Heart left ventricle (tissue), 16 donors: ENCODE measurements at regions not wholly inside any gene's neighbourhood (a gene's known extent, or its start where the extent isn't known, plus 50 kb on each side); places are given as distances from the start of the nearest gene placed in this dataset.

Experiments
- ATAC-seq, 4 donors: fragments of 200-7000 bp; cut with Tn5 transposase; one replicate each; pipeline ENCODE4 v1.9.1; 2020 to 2022; ENCODE audit warnings: moderate library complexity in 4 of 4, mild to moderate bottlenecking in 3 of 4, moderate number of reproducible peaks in 1 of 4
- DNase-seq, 5 donors: peaks; one replicate each; pipeline ENCODE4 v3.0.0-alpha.2; 2020
- H3K27ac ChIP-seq, 12 donors: fragments of 200-600 bp; sonication (generic) in 4 of 12; one replicate each; pipeline versions ENCODE4 v1.5.0 to v1.8.0; 2016 to 2022; ENCODE audit warnings: mild to moderate bottlenecking in 2 of 12
- H3K27me3 ChIP-seq, 9 donors: fragments of 200-600 bp; sonication (generic) in 2 of 9; one replicate each; pipeline versions ENCODE4 v1.5.1 to v1.8.0; 2016 to 2022; ENCODE audit warnings: mild to moderate bottlenecking in 3 of 9
- H3K36me3 ChIP-seq, 9 donors: fragments of 200-600 bp; sonication (generic) in 2 of 9; one replicate each; pipeline versions ENCODE4 v1.5.0 to v1.8.0; 2018 to 2022; ENCODE audit warnings: mild to moderate bottlenecking in 2 of 9
- H3K4me1 ChIP-seq, 12 donors: fragments of 200-600 bp; sonication (generic) in 4 of 12; one replicate each; pipeline versions ENCODE4 v1.5.0 to v1.8.0; 2016 to 2022; ENCODE audit warnings: mild to moderate bottlenecking in 3 of 12
- H3K4me3 ChIP-seq, 12 donors: fragments of 200-600 bp; sonication (generic) in 4 of 12; one replicate each; pipeline versions ENCODE4 v1.5.0 to v1.8.0; 2017 to 2022; ENCODE audit warnings: mild to moderate bottlenecking in 9 of 12, moderate library complexity in 4 of 12
- H3K9me3 ChIP-seq, 12 donors: fragments of 200-600 bp; sonication (generic) in 4 of 12; one replicate each; pipeline versions ENCODE4 v1.5.0 to v1.8.0; 2016 to 2022; ENCODE audit warnings: mild to moderate bottlenecking in 1 of 12
- POLR2A ChIP-seq, 2 donors: fragments of 450-650 bp; IDR thresholded peaks; one replicate each; pipeline ENCODE4 v1.6.1; 2017; ENCODE audit warnings: antibody characterized with exemption in 2 of 2, mild to moderate bottlenecking in 2 of 2, moderate library complexity in 2 of 2
- WGBS, 4 donors: extraction: QIAGEN DNeasy Blood & Tissue Kit in 2 of 4; methylation state at CpG; one replicate each; pipeline versions ENCODE4 v1.1.5 to v1.1.7; 2013 to 2018; 5-methylcytosine and 5-hydroxymethylcytosine counted together
- intact Hi-C, 10 donors: fragments of 100-400 bp; cut with DNase I; formaldehyde crosslinking; loops; one replicate each; pipeline versions ENCODE4 v1.11.1 to v1.14.2; 2022
- TF ChIP-seq, protein P1 (sequence below), 12 donors: fragments of 200-600 bp; sonication (generic) in 4 of 12; IDR thresholded peaks; one replicate each; pipeline versions ENCODE4 v1.5.0 to v1.8.0; 2018 to 2022; ENCODE audit warnings: antibody characterized with exemption in 12 of 12, mild to moderate bottlenecking in 5 of 12
- donor health status: ischemic (EF 13 %, LVEDD 7.1; RV severe dilation, severe dysfunction).
- donor health status: healthy with polysubstance abuse.
- donor health status: DM: no; HTN: yes; CAD: no.
- donor health status: DM: no; HTN: no; CAD: no.
- donor health status: ischemic (EF 25% LVEDD 6.9; RV normal size, moderate dysfunction).
- donor health status: ischemic (EF 25% LVEDD 5.7; RV mildly dilated, moderate dysfunction).
- donor health status: healthy.
- donor health status: DM: yes; HTN: yes; CAD: no.
- donor health status: ischemic (EF 35%, LVEDD 5.7; RV mildly dilated, moderate dysfunction).
- donor health status: nonischemic (EF 11% LVEDD 7.7; RV severe dilation, severe dysfunction).
- donor health status: DM: yes; HTN: yes; CAD: no.
- donor health status: PGD.
- donor health status: ischemic (EF 29% LVEDD 5.4; RV normal size, mild dysfunction).
- donor health status: nonischemic (EF 23%, LVEDD 6.1; RV moderate dilation, normal function).

DNA sequence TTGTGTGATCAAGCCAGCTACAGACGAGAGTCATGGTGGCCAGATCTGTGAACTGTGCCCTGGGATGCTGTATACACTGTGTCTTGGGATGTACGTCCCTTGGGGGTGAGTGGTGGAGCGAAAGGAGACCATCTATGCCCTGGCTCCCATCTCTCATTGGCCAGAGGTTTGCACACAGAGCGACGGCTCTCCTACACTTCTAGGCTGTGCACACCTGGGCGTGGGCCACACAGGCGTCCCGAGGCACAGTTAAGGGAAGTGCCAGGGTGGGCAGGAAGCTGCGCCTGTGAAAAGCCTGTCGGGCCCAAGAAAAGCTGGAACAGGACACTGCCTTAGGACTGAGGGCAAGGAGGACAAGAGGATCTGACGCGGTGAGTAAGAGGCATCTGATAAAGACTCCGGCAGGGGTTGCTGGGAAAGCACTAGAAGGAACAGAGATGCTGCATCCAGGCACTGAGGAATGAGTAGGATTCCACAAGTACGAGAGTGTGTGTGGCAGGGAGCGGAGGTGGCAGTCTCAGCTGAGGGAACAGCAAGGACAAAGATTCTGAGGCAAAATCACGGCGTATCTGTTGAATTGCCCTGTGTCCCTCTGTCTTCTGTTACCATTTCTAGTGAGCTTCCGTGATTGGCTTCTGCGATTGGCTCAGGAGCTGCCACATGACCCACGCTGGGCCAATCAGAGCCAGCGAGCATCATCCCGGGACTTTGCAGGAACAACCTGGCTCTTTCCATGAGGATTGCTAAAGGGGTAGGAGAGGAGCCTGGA lies 67.9 kb upstream of the ZBTB40 start:
- DNase-seq, result no peak
- Histone ChIP-seq H3K4me3 (no peak overlapping the region), H3K36me3 (no peaks in the 10 kb centered on the region), H3K27me3 (peaks cover 0 to 60% (median 5%) of the 10 kb centered on the region in 9 donors), H3K4me1 (no peaks in the 10 kb centered on the region), H3K27ac (no peak overlapping the region), H3K9me3 (no peaks in the 10 kb centered on the region)
- intact Hi-C loops, result no loop called here
- no peak for ATAC-seq
- WGBS, 4 donors, result 73 to 79% (median 75%) methylated on average over 22 of the region's 22 CpGs
- TF ChIP-seq POLR2A (IDR thresholded peaks at IDR 0.05), result no peak
- TF ChIP-seq, protein P1, sequence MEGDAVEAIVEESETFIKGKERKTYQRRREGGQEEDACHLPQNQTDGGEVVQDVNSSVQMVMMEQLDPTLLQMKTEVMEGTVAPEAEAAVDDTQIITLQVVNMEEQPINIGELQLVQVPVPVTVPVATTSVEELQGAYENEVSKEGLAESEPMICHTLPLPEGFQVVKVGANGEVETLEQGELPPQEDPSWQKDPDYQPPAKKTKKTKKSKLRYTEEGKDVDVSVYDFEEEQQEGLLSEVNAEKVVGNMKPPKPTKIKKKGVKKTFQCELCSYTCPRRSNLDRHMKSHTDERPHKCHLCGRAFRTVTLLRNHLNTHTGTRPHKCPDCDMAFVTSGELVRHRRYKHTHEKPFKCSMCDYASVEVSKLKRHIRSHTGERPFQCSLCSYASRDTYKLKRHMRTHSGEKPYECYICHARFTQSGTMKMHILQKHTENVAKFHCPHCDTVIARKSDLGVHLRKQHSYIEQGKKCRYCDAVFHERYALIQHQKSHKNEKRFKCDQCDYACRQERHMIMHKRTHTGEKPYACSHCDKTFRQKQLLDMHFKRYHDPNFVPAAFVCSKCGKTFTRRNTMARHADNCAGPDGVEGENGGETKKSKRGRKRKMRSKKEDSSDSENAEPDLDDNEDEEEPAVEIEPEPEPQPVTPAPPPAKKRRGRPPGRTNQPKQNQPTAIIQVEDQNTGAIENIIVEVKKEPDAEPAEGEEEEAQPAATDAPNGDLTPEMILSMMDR (IDR thresholded peaks at IDR 0.05), result no peak

DNA sequence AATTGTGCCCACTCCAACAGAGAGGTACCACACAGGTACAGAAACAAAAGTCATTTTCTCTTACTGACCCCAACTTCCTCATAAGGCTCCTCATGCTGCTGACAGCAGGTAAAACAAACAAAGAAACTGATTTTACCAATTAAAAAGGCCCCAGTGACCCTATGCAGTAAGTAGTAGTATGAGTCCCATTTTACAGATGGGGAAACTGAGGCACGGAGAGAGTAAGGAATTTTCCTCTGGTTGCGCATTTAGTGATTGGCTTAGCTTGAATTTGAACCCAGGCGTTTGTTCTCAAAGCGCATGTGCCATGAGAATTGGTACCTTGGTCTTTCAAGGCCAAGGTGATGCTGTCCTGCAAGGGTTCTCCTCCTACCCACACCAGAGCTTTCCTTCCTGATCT lies 66.1 kb upstream of the ZBTB40 start:
- no peak for DNase-seq
- WGBS, 4 donors, result 59 to 82% (median 77%) methylated on average over 4 of the region's 4 CpGs
- Histone ChIP-seq H3K27ac (no peak overlapping the region), H3K4me3 (no peak overlapping the region), H3K9me3 (no peaks in the 10 kb centered on the region), H3K4me1 (no peaks in the 10 kb centered on the region), H3K36me3 (no peaks in the 10 kb centered on the region), H3K27me3 (peaks cover 0 to 65% (median 7%) of the 10 kb centered on the region in 9 donors)
- TF ChIP-seq, protein P1 (IDR thresholded peaks at IDR 0.05), result no peak
- TF ChIP-seq POLR2A (IDR thresholded peaks at IDR 0.05), result no peak
- intact Hi-C loops, result no loop called here
- no peak for ATAC-seq

DNA sequence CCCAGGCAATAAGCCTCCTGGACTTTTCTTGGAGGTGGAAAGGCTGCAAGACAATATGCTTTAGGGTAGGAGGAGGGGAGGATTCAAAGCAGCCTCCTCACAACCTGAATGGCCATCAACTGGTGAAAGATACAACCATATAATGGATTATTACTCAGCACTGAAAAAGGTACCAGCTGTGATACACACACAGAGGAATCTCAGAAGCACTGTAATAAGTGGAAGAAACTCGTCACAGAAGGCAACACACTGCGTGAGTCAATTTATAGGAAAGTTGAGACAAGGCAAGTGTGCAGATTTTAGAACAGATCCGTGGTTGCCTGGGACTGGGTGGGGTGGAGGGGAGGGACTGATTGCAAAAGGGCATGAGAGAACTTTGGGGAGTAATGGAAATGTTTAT lies 64.9 kb upstream of the ZBTB40 start:
- ATAC-seq, result no peak
- Histone ChIP-seq H3K27ac (no peak overlapping the region), H3K4me3 (no peak overlapping the region), H3K9me3 (no peaks in the 10 kb centered on the region), H3K4me1 (no peaks in the 10 kb centered on the region), H3K27me3 (peaks cover 0 to 58% (median 4%) of the 10 kb centered on the region in 9 donors), H3K36me3 (no peaks in the 10 kb centered on the region)
- DNase-seq, result no peak
- intact Hi-C loops, result no loop called here
- TF ChIP-seq, protein P1 (IDR thresholded peaks at IDR 0.05), result no peak
- TF ChIP-seq POLR2A (IDR thresholded peaks at IDR 0.05), result no peak
- 71 to 82% (median 79%) methylated on average over 3 of the region's 3 CpGs for WGBS, 4 donors

DNA sequence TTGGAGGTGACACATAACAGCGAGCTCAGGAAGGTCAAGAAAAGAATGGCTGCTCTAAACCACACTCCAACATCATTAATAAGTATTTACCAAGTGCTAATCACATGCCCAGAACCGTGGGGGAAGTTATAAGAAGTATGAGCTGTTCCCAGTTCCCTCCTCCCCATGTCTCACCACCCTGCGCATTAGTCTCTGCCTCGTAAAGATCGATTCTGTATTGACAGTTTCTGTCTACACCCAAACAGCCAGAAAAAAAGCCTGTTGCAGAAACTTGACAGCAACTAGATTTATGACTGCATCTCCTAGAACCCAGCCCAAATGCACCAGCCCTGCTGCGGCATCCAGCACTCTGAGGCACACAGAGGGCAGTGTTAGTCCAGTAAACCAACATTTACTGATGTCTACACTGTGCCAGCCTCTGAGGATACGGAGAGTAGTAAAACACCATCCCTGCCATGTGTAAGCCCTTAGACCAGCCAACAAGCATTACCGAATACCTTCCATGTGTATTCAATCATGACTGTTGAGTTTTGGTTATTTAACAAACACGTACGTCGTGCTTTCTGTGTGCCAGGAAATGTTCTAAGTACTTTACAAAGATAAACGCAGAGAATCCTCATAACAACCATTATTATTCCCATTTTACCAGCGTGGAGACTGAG lies 63.6 kb upstream of the ZBTB40 start:
- Histone ChIP-seq H3K9me3 (no peaks in the 10 kb centered on the region), H3K4me1 (no peaks in the 10 kb centered on the region), H3K4me3 (no peak overlapping the region), H3K36me3 (no peaks in the 10 kb centered on the region), H3K27ac (no peak overlapping the region), H3K27me3 (peaks cover 0 to 55% (median 4%) of the 10 kb centered on the region in 9 donors)
- ATAC-seq (no peak), DNase-seq (no peak)
- WGBS, 4 donors, result 58 to 69% (median 63%) methylated on average over 13 of the region's 13 CpGs
- intact Hi-C loops, result no loop called here
- TF ChIP-seq, protein P1 (IDR thresholded peaks at IDR 0.05), result no peak
- no peak for TF ChIP-seq POLR2A (IDR thresholded peaks at IDR 0.05)
